Cerebellar cortex (tissue), 1 donor: ENCODE measurements at regions not wholly inside any gene's neighbourhood (a gene's known extent, or its start where the extent isn't known, plus 50 kb on each side); places are given as distances from the start of the nearest gene placed in this dataset.
A peak's percentile ranks its signal among the peaks of the same experiment; 100 is the strongest.

ENCODE experiments used
- DNase-seq: peaks from one replicate; pipeline ENCODE4 v3.0.0-alpha.2; 2015; ENCODE audit warnings: low spot score

GRCh38 chr14:71202881-71203280, 295.6 kb downstream of the PCNX1 start:
- no peak for DNase-seq

GRCh38 chr14:71203306-71203705, 296.0 kb downstream of the PCNX1 start:
- DNase-seq, result no peak

GRCh38 chr14:71204231-71204630, 297.0 kb downstream of the PCNX1 start:
- DNase-seq, result no peak

GRCh38 chr14:71204768-71205167, 297.5 kb downstream of the PCNX1 start:
- DNase-seq, result no peak

GRCh38 chr14:71206123-71206522, 298.9 kb downstream of the PCNX1 start:
- DNase-seq, result no peak

DNA sequence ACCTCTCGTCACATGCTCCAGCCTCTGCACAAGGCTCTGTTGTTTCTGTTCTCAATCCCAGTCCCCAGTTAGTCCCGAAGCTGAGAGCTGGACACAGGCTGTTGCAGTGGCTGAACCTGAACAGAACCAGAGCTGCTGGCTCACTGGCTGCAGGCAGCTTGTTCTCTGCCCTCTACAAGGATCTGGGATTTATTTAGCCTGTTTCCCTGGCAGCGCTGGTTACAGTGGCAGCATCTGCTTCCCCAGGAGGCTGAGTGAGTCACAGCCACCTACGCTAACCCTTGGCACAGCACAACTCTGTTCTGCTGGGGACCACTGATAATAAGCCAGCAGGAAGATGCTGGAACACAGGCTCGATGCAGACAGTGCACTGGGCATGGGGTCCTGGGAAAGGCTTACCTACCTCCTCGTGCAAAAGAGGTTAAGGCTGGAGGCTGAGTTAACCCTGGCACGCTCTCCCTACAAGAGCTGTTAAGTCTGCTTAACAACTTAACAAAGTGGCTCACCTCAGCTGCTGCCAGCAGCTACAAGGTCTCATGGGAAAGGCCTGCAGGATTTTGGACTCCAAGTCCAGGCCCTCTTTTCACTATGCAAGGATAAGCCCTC, 299.6 kb downstream of the PCNX1 start:
- DNase-seq, result peak; percentile 47

DNA sequence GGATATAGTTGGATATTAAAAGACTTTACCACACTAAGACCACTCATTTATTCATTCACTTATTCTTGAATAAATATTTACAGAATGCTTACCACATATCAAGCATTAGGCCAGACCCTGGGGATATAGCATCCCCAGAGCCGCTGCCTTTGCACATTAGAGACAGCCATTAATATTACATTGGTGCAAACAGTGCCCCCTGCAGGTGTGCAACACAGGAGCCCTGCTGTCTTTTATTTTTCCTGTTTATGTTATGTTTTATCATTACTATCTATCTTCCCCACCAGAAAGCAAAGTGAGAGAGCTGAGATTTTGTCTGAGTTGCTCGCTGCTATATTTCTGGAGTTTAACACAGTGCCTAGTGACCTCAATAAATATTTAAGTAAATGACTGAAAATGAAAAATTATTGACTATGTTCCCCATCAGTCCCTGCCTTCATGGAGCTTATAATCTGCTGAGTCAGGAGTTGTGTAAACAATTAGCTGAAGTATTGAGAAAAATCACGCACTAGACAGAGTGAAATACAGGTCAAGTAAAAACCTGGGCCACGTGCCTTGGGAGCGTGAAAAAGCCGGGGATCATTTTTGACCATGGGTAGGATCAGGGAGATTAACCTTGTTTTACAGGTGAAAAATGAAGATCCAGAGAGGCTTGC, 301.6 kb downstream of the PCNX1 start:
- DNase-seq, result no peak

- DNase-seq, result no peak
These were observed 302.6 kb downstream of the PCNX1 start for GRCh38 chr14:71209888-71210287.

GRCh38 chr14:71212093-71212492, 304.8 kb downstream of the PCNX1 start:
- DNase-seq, result no peak

- DNase-seq, result no peak
These were observed 305.4 kb downstream of the PCNX1 start for GRCh38 chr14:71212683-71213107.

GRCh38 chr14:71214241-71214640, 307.0 kb downstream of the PCNX1 start:
- DNase-seq, result no peak

DNA sequence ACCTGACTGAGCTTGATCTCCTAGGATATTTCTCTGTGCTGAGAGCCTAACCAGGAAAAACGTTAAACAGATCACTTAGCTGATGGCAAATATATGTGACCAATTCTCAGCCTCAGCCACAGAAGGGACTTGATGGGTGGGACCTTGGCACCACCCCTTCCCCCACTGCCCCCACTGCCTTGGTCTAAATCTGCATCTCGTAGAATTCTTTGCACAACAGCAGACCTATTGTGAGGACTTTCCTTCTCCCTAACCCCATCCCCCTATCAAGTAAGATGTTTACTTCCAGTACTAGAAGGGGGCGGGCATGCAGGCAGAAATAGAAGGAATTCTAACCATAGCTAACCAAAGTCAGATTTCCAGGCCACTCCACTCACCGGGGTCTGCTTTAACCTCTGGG, 313.2 kb downstream of the PCNX1 start:
- DNase-seq, result no peak

DNA sequence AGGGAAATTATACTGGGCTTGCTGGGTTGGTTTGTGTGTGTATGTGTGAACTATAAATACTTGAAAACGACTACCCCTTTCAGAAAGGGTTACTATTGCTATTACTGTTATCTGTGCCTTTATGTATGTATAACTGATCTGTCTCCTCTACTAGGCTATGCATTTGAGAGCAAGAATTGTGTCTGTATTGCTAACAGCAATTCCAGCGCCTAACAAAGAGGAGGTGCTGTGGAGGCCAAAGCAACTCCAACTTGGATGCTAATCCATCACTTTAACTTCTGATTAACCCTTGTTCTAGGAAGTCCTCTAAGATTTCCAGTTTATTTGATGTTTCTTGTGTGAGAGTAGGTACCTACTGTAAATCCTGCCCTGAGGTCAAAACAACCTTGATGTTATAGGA, 313.9 kb downstream of the PCNX1 start:
- DNase-seq, result no peak

- DNase-seq, result no peak
These were observed 317.9 kb downstream of the PCNX1 start for GRCh38 chr14:71225113-71225512.

- DNase-seq, result no peak
These were observed 321.5 kb downstream of the PCNX1 start for GRCh38 chr14:71228711-71229110.

GRCh38 chr14:71229875-71230274, 322.6 kb downstream of the PCNX1 start:
- no peak for DNase-seq

- DNase-seq, result no peak
These were observed 323.6 kb downstream of the PCNX1 start for GRCh38 chr14:71230897-71231296.

DNA sequence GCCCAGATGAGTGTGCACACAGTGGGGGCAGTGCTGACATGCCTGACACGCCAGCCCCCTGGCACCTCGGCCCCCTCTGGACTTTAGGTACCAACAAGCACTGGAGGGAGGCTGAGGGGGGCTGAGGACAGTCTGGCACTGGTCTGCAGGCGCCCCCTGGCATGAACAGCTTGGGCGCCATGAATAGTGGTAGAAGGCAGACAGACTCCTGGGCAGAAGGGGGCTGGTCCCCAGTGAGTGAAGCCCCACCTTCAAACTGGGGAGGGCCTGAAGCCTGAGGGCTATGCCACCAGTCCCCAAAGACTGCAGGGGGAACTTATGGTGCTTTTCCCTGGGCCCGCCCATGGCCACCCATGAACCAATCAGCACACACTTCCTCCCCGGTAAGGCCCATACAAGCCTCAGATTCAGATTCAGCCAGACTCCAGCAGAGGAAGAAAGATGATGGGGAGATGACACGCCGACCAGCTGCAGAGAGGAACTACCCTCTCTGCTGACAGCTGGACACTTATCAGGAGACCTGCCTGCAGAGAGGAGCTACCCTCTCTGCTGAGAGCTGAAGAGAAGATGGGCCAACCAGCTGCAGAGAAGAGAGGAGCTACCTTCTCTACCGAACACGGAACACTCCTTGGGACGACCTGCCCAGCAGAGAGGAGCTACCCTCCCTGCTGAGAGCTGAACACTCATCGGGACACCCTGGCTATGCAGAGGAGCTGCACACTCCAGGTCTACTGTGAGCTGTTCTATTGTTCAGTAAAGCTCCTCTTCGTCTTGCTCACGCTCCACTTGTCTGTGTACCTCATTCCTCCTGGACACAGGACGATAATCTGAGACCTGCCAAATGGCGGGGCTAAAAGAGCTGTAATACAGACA, 324.5 kb downstream of the PCNX1 start:
- no peak for DNase-seq

DNA sequence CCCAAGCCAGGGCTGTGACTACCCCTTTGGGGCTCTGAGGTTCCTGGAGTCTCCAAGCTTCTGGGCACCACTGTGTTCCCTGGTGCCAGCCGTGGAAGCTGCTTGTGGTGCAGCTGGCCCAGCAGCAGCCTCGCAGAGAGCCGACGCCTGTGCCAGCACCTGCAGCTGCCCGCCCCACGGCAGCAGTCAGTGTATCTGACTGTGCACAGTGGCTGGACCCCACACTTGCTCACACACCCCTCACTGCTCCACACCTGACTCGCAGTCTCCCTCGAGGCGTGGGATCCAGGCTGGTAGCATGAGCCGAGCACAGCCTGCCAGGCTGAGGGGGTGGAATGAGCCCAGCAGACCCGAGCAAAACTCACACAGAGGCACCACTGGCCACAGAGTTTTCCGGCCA, 325.2 kb downstream of the PCNX1 start:
- DNase-seq, result no peak

DNA sequence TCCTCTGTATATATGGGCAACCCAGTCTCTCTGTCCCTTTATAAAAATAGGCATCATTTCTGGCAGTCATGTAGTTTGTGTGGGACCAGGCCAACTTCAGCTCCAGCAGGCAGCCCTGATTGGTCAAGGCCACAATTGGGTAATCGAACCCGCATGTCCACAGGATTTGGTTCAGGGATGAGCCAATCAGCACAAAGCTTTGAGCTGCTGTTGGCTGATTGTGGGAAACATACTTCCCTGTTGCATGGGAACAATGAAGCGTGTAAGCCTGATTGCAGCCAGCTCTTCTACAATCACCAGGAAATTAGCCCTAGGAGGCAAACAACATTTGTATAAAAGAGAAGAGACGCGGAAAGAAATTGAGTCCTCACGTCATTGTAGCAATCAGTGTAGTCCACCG, 328.6 kb downstream of the PCNX1 start:
- DNase-seq, result peak; percentile 10

DNA sequence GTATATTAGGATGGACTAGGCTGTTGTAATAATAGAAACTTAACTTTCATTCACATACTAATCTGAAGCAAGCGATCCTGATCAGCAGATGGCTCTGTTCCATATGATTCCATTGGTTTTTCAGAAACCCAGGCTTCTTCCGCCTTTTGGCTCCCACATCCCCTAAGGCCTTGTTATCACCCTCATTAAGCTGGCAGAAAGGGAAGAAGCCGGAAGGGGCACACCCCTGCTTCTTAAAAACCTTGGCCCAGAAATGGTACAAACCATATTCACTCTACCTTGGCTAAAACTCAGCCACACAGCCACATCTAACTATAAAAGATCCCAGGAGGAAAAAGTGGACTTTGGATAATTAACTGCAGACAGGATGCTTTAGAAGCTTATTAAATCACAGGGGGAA, 329.2 kb downstream of the PCNX1 start:
- no peak for DNase-seq

DNA sequence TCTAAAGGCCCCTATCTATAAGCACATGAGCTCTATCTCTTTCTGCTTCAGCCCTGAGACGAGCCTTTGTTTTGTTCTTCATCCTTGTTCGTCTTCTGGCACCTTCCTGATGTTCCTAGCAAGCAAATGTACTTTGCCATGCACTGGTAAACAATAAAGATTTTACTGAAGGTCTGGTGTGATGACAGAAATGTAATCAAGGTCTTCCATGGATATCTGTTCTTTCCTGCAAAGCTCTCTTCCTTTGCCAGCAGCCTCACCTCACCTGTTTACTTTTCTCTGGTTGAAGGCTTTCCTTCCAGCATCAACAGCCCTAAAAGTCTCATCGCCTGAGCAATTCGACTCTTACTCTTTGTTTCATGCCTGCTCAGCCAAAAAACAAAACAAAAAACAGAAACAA, 330.3 kb downstream of the PCNX1 start:
- DNase-seq, result no peak

DNA sequence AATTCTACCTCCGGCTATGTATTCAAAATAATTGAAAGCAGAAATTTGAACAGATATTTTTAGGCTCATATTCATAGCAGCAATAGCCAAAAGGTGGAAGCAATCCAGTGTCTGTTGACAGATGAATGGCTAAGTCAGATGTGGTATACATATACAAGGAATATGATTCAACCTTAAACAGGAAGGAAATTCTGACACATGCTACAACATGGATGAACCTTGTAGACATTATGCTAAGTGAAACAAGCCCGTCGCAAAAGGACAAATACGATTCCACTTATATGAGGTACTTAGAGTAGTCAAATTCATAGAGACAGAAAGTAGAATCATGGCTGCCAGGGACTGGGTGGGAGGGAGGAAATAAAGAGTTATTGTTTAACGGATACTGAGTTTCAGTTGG, 331.6 kb downstream of the PCNX1 start:
- no peak for DNase-seq
